ENCODE measurements at regions not wholly inside any gene's neighbourhood (a gene's known extent, or its start where the extent isn't known, plus 50 kb on each side); places are given as distances from the start of the nearest gene placed in this dataset.

- no peak for FAIRE-seq
Measured at GRCh38 chr1:24999426-24999825, 69.3 kb upstream of the RUNX3 start.

- FAIRE-seq = no peak
Measured at GRCh38 chr1:24998563-24999245, 68.6 kb upstream of the RUNX3 start.

GRCh38 chr1:24996983-24997893, 67.2 kb upstream of the RUNX3 start:
- no peak for FAIRE-seq

- FAIRE-seq = no peak
Measured at GRCh38 chr1:24996456-24996855, 66.4 kb upstream of the RUNX3 start.

- no peak for FAIRE-seq
Measured at GRCh38 chr1:24995661-24996060, 65.6 kb upstream of the RUNX3 start.

GRCh38 chr1:24995140-24995539, 65.1 kb upstream of the RUNX3 start:
- FAIRE-seq = no peak

GRCh38 chr1:24993871-24994580, 64.0 kb upstream of the RUNX3 start:
- FAIRE-seq = no peak

GRCh38 chr1:24992761-24993211, 62.7 kb upstream of the RUNX3 start:
- no peak for FAIRE-seq

GRCh38 chr1:24992124-24992760, 62.2 kb upstream of the RUNX3 start:
- FAIRE-seq = no peak

GRCh38 chr1:24991697-24992096, 61.6 kb upstream of the RUNX3 start:
- no peak for FAIRE-seq

GRCh38 chr1:24990779-24991641, 60.9 kb upstream of the RUNX3 start:
- FAIRE-seq = no peak

- FAIRE-seq = no peak
Measured at GRCh38 chr1:24990136-24990535, 60.1 kb upstream of the RUNX3 start.

- no peak for FAIRE-seq
Measured at GRCh38 chr1:24989082-24989481, 59.0 kb upstream of the RUNX3 start.

- FAIRE-seq = no peak
Measured at GRCh38 chr1:24988558-24988912, 58.5 kb upstream of the RUNX3 start.

- FAIRE-seq = no peak
Measured at GRCh38 chr1:24987875-24988557, 57.9 kb upstream of the RUNX3 start.

- no peak for FAIRE-seq
Measured at GRCh38 chr1:24987424-24987823, 57.3 kb upstream of the RUNX3 start.

GRCh38 chr1:24986372-24986965, 56.4 kb upstream of the RUNX3 start:
- no peak for FAIRE-seq

GRCh38 chr1:24985737-24986136, 55.7 kb upstream of the RUNX3 start:
- FAIRE-seq = no peak

- FAIRE-seq = no peak
Measured at GRCh38 chr1:24984800-24985522, 54.9 kb upstream of the RUNX3 start.

- FAIRE-seq = no peak
Measured at GRCh38 chr1:24984300-24984699, 54.2 kb upstream of the RUNX3 start.
